ENCODE measurements at regions not wholly inside any gene's neighbourhood (a gene's known extent, or its start where the extent isn't known, plus 50 kb on each side); places are given as distances from the start of the nearest gene placed in this dataset.
"Not testable (repeated sequence)": the region's sequence is repeated elsewhere in the genome, so short reads cannot be mapped to it uniquely, and the experiment has no call there.

GRCh38 chr9:66198421-66198820 is 461.5 kb downstream of the FOXD4L4 start:
- not testable (repeated sequence) for TF ChIP-seq CTCF (IDR thresholded peaks at IDR 0.05; ENCODE audit: low read depth, low read length, missing input control); GABPA (IDR thresholded peaks at IDR 0.05 in 1 of 2, conservative IDR thresholded peaks at IDR 0.05 in 1 of 2); TAF1 (conservative IDR thresholded peaks at IDR 0.05)
- TF ChIP-seq, protein P1, sequence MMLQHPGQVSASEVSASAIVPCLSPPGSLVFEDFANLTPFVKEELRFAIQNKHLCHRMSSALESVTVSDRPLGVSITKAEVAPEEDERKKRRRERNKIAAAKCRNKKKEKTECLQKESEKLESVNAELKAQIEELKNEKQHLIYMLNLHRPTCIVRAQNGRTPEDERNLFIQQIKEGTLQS (IDR thresholded peaks at IDR 0.05): not testable (repeated sequence)
